Mucosa of gallbladder (tissue), 1 donor: ENCODE measurements at regions not wholly inside any gene's neighbourhood (a gene's known extent, or its start where the extent isn't known, plus 50 kb on each side); places are given as distances from the start of the nearest gene placed in this dataset.
"Not testable (repeated sequence)": the region's sequence is repeated elsewhere in the genome, so short reads cannot be mapped to it uniquely, and the experiment has no call there.

Experiments used
- DNase-seq: peaks from one replicate; pipeline ENCODE4 v3.0.0-alpha.2; 2020; ENCODE audit warnings: low spot score
- donor health status: DM: no; HTN: no; CAD: no.

DNA sequence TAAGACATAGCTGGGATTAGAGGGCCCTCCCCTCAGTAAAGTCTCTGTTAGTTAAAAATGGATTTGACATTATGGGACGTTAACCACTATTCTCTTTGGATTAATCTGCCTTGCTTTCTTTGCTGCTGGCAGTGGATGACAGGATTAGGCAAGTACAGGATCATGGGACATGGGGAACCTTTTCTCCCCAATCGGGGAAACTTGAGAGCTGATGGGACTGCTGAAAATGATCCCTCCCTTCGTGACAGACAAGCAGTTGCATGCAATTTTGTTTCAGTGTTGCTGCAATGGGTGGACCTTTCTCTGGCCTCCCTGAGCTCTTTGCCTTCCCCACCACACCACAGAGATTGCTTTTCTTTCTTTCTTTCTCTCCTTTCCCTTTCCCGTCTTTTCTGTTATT, 120.2 kb upstream of the BANK1 start:
- DNase-seq, result no peak

DNA sequence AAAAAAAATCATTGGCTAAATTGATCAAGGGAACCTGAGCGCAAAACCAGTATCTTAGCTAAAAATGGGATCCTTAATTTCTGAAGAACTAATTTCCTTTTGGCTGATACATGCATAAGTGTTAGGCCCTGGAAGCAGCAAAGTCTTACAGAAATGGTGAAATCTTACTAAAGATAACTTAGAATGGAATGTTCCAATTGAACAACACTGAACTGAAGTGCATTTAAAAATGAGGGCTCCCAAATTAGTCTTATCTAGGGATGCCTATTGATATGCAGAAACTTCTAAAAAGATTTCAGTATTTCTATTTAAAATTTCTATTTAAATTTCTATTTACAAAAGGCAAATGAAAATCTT, 120.7 kb upstream of the BANK1 start:
- no peak for DNase-seq

DNA sequence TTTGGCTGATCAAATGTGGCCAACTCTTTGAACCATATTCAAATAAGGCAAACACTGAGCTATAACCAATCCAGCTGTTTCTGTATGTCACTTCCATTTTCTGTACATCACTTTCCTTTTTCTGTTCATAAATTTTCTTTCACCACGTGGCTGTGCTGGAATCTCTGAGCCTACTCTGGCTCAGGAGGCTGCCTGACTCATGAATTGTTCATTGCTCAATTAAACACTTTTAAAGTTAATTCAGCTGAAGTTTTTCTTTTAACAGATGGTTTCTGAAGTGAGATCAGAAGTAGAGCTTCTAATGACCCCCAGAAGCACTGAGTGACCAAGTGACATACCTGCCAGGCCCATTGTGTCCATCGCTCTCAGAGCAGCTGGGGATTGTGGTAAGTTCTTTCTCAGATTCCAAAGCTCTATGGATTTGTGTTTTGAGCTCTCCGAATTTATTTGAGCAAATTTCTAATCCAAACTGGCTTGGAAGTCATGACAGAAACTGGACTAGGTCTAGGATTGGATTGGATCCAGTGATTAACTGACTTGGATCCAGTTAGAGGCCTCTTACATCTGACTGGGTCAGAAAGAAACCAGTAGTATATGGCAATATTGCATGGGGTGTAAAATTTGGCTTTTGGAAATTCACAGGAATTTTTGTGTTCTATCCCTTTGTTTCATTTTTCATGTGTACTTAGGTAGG, 121.2 kb upstream of the BANK1 start:
- no peak for DNase-seq

GRCh38 chr4:101667348-101667747, 123.2 kb upstream of the BANK1 start:
- DNase-seq, result no peak

DNA sequence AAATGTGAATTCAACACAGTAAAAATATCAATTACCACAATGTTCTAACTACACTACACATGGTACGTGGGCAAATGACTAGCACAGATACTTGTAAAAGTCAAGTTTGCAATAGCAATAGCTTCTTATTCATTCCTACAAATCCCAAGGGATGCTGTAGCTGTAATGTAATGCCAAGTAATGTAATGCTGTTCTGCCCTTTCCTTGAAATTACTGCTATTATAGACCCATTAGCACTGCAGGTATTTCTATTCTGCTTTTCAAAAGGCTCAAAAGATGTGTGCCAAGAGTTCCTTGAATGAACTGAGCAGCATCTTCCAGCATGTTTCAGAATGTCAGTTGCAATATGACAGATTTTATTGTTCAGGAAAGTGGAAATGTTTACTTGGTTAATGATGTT, 129.9 kb upstream of the BANK1 start:
- no peak for DNase-seq

GRCh38 chr4:101655857-101656256, 134.7 kb upstream of the BANK1 start:
- DNase-seq, result no peak

GRCh38 chr4:101655005-101655404, 135.5 kb upstream of the BANK1 start:
- DNase-seq, result no peak

DNA sequence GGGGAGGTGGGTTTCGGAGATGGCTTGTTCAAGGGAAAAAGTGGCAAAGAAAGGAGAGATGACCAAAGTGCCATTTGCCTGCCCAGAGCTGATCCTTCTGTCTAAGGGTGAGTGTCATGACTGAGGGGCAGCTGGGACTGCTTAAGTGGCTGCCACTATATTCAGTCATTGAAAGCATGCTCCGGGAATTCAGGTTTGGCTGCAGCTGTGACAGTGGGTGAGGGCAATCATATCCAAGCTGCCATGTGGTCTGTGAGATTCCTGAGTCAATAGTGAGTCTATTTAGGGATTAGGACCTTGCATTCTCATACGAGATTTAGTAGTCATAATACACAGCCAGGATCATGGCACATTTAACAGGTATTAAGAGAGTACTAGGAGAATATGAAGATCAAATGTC, 138.8 kb upstream of the BANK1 start:
- no peak for DNase-seq

GRCh38 chr4:101649790-101650515, 140.6 kb upstream of the BANK1 start:
- DNase-seq, result no peak

DNA sequence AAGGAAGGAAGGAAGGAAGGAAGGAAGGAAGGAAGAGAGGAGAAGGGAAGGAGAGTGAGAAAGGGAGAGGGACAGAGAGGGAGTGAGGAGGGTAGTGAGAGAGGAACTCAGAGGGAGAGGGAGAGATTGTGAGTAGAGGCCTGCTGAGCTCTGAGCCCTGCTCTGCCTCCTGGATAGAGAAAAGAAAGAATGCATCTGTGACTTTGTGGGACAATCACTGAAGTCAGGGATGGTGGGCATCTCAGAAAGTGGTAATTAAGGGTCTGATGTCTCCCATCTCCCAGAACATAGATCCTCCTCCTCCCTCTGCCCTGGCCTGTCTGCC, 142.9 kb upstream of the BANK1 start:
- no peak for DNase-seq

GRCh38 chr4:101644516-101644915, 146.0 kb upstream of the BANK1 start:
- no peak for DNase-seq

- no peak for DNase-seq
Observed at GRCh38 chr4:101643186-101643837, 147.2 kb upstream of the BANK1 start.

- not testable (repeated sequence) for DNase-seq
Observed at GRCh38 chr4:101632766-101633165, 157.8 kb upstream of the BANK1 start.

- no peak for DNase-seq
Observed at GRCh38 chr4:101630319-101630986, 160.1 kb upstream of the BANK1 start.

DNA sequence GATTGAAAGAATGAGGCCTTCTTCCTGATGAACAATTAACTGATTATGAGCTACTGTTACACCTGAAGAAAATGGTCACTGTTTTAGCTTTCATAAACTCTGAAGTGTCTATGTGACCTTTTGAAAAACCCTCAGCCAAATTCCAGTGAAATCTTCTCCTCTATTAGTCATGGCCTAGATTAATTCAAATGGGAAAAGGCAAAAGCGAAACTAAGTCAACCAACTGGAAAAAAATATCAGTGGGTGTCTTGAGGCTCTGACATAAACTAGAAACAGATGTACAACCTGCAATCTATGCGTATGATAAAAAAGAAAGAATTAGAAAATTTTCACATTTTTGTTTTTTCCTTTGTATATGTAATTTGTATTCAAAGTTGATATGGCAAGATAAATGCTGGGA, 169.4 kb upstream of the BANK1 start:
- DNase-seq, result no peak

- DNase-seq, result no peak
Observed at GRCh38 chr4:101615652-101616051, 174.9 kb upstream of the BANK1 start.

DNA sequence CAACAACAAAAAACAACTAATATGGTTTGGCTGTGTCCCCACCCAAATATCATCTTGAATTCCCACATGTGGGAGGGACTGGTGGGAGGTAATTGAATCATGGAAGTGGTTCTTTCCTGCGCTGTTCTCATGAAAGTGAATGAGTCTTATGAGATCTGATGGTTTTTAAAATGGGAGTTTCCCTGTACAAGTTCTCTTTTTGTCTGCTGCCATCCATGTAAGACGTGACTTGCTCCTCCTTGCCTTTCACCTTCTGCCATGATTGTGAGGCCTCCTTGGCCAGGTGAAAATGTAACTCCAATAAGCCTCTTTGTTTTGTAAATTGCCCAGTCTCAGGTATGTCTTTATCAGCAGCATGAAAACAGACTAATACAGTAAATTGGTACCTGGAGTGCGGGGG, 183.5 kb upstream of the BANK1 start:
- DNase-seq, result not testable (repeated sequence)

- no peak for DNase-seq
Observed at GRCh38 chr4:101604976-101605375, 185.6 kb upstream of the BANK1 start.

GRCh38 chr4:101600287-101600686, 190.2 kb upstream of the BANK1 start:
- DNase-seq, result no peak

GRCh38 chr4:101599620-101600019, 190.9 kb upstream of the BANK1 start:
- DNase-seq, result no peak

- no peak for DNase-seq
Observed at GRCh38 chr4:101596781-101597552, 193.6 kb upstream of the BANK1 start.

DNA sequence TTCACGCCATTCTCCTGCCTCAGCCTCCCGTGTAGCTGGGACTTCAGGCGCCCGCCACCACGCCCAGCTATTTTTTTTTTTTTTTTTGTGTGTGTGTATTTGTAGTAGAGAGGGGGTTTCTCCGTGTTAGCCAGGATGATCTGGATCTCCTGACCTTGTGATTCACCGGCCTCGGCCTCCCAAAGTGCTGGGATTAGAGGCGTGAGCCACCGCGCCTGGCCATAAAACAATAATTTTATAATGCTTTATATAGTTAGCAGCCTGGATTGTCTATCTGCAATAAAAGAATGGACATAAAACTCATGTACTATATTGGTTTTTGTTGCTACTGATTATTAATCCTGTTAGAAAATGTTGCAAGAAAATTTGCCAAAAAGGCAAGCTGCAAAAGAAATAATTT, 195.9 kb upstream of the BANK1 start:
- no peak for DNase-seq
